ENCODE measurements at regions not wholly inside any gene's neighbourhood (a gene's known extent, or its start where the extent isn't known, plus 50 kb on each side); places are given as distances from the start of the nearest gene placed in this dataset.

DNA sequence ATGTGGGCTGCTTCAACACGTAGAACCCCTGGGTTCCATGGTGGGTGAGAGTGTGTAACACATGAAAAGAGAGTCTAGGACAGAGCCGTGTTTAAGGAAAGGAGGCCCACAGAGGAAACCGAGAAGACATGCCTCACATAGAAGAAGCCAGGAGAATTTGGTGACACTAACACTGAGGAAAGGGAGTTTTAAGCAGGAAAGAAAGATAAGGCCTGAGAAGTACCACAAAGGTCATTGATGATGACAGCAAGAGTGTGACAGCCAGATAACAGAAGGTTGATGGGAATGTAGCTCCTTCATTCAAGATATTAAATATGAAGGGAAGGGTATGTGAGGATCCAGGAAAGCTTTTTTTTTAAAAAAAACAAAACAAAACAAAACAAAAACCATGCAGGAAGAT is 72.4 kb upstream of the SPRY4 start (continued):
- TF ChIP-seq ZNF449 (CRISPR knock-in tag; IDR thresholded peaks at IDR 0.05) (no peak), GABPB1 (CRISPR knock-in tag; IDR thresholded peaks at IDR 0.05) (no peak), DEAF1 (CRISPR knock-in tag; IDR thresholded peaks at IDR 0.05) (no peak), NFE2 (IDR thresholded peaks at IDR 0.05; ENCODE audit: low read depth) (no peak), ZNF124 (CRISPR knock-in tag; IDR thresholded peaks at IDR 0.05) (no peak), XRCC3 (IDR thresholded peaks at IDR 0.05) (no peak), ZNF699 (CRISPR knock-in tag; IDR thresholded peaks at IDR 0.05; ENCODE audit: insufficient replicate concordance) (no peak), NFIC (IDR thresholded peaks at IDR 0.05) (peak; percentile 45; the same call in 1 of the 2 replicates), MEF2D (tag; conservative IDR thresholded peaks at IDR 0.05; ENCODE audit: low read depth) (no peak), SUPT5H (IDR thresholded peaks at IDR 0.05) (no peak), SMAD2 (IDR thresholded peaks at IDR 0.05; ENCODE audit: low read depth, low read length) (no peak), GABPA (tag; conservative IDR thresholded peaks at IDR 0.05; ENCODE audit: low read depth) (no peak), CBFA2T3 (IDR thresholded peaks at IDR 0.05) (peak; percentile 91), ZNF766 (CRISPR knock-in tag; conservative IDR thresholded peaks at IDR 0.05) (no peak), ESRRA (IDR thresholded peaks at IDR 0.05; ENCODE audit: borderline replicate concordance, low read depth) (peak; percentile 84), CBFA2T2 (conservative IDR thresholded peaks at IDR 0.05) (peak; percentile 78), RHOXF2B (CRISPR knock-in tag; conservative IDR thresholded peaks at IDR 0.05) (no peak), PHF20 (IDR thresholded peaks at IDR 0.05; ENCODE audit: partially characterized antibody) (no peak), BMI1 (IDR thresholded peaks at IDR 0.05; ENCODE audit: low read length) (no peak), CTBP1 (IDR thresholded peaks at IDR 0.05; ENCODE audit: borderline replicate concordance) (peak; percentile 50; the same call in 1 of the 2 replicates), RBM22 (IDR thresholded peaks at IDR 0.05; ENCODE audit: low read depth, low read length, poor library complexity, severe bottlenecking) (no peak), ZEB2 (IDR thresholded peaks at IDR 0.05) (peak; percentile 68; the same call in 1 of the 2 replicates), PHB (CRISPR knock-in tag; IDR thresholded peaks at IDR 0.05) (no peak), ZNF511 (CRISPR knock-in tag; IDR thresholded peaks at IDR 0.05) (no peak), MED1 (CRISPR knock-in tag; IDR thresholded peaks at IDR 0.05; ENCODE audit: borderline replicate concordance) (no peak), PML (IDR thresholded peaks at IDR 0.05; ENCODE audit: low read length) (peak; percentile 23; the same call in 1 of the 2 replicates), ZNF274 (IDR thresholded peaks at IDR 0.05; ENCODE audit: borderline replicate concordance, low read depth, low read length) (no peak)
- TF ChIP-seq, protein P1, sequence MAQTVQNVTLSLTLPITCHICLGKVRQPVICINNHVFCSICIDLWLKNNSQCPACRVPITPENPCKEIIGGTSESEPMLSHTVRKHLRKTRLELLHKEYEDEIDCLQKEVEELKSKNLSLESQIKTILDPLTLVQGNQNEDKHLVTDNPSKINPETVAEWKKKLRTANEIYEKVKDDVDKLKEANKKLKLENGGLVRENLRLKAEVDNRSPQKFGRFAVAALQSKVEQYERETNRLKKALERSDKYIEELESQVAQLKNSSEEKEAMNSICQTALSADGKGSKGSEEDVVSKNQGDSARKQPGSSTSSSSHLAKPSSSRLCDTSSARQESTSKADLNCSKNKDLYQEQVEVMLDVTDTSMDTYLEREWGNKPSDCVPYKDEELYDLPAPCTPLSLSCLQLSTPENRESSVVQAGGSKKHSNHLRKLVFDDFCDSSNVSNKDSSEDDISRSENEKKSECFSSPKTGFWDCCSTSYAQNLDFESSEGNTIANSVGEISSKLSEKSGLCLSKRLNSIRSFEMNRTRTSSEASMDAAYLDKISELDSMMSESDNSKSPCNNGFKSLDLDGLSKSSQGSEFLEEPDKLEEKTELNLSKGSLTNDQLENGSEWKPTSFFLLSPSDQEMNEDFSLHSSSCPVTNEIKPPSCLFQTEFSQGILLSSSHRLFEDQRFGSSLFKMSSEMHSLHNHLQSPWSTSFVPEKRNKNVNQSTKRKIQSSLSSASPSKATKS (CRISPR knock-in tag; IDR thresholded peaks at IDR 0.05): no peak

Measured in K562 (cell line).